IPS-15b (cell line): ENCODE measurements at regions not wholly inside any gene's neighbourhood (a gene's known extent, or its start where the extent isn't known, plus 50 kb on each side); places are given as distances from the start of the nearest gene placed in this dataset.
"Not testable (repeated sequence)": the region's sequence is repeated elsewhere in the genome, so short reads cannot be mapped to it uniquely, and the experiment has no call there.

Experiments used
- H3K27me3 ChIP-seq: one replicate; pipeline ENCODE4 v1.6.1; 2013; ENCODE audit warnings: low read length; ENCODE audit not compliant: control insufficient read depth, insufficient read depth
- H3K36me3 ChIP-seq: one replicate; pipeline ENCODE4 v1.6.1; 2013; ENCODE audit warnings: low read length; ENCODE audit not compliant: control insufficient read depth, insufficient read depth
- H3K4me1 ChIP-seq: one replicate; pipeline ENCODE4 v1.6.1; 2013; ENCODE audit warnings: mild to moderate bottlenecking, low read length; ENCODE audit not compliant: control insufficient read depth, insufficient read depth
- H3K4me3 ChIP-seq: one replicate; pipeline ENCODE4 v1.5.1; 2013; ENCODE audit warnings: low read depth, low read length
- H3K9ac ChIP-seq: one replicate; pipeline ENCODE4 v1.6.1; 2013; ENCODE audit warnings: low read depth, mild to moderate bottlenecking, low read length
- H3K9me3 ChIP-seq: one replicate; pipeline ENCODE4 v1.6.1; 2013; ENCODE audit warnings: mild to moderate bottlenecking, low read length; ENCODE audit not compliant: control insufficient read depth, insufficient read depth

- H3K4me1 ChIP-seq, H3K9me3 ChIP-seq, H3K27me3 ChIP-seq, H3K36me3 ChIP-seq, H3K4me3 ChIP-seq, H3K9ac ChIP-seq: not testable (repeated sequence)
Measured at GRCh38 chr2:31783446-31784091, 202.8 kb upstream of the SRD5A2 start.

GRCh38 chr2:31778153-31778552 lies 197.4 kb upstream of the SRD5A2 start:
- Histone ChIP-seq H3K36me3 (no peaks in the 10 kb centered on the region), H3K9me3 (no peaks in the 10 kb centered on the region), H3K27me3 (no peaks in the 10 kb centered on the region), H3K4me1 (no peaks in the 10 kb centered on the region), H3K4me3 (no peak overlapping the region), H3K9ac (no peak overlapping the region)

GRCh38 chr2:31770741-31771140 lies 190.0 kb upstream of the SRD5A2 start:
- no peaks in the 10 kb centered on the region for H3K27me3 ChIP-seq

GRCh38 chr2:31765078-31765945 lies 184.6 kb upstream of the SRD5A2 start:
- Histone ChIP-seq H3K27me3 (no peaks in the 10 kb centered on the region), H3K9me3 (no peaks in the 10 kb centered on the region)

More at GRCh38 chr2:31770741-31771140, 190.0 kb upstream of the SRD5A2 start:
- H3K36me3 ChIP-seq = no peaks in the 10 kb centered on the region
- H3K9me3 ChIP-seq = no peaks in the 10 kb centered on the region
- no peaks in the 10 kb centered on the region for H3K4me1 ChIP-seq
- no peak overlapping the region for H3K4me3 ChIP-seq
- no peak overlapping the region for H3K9ac ChIP-seq

GRCh38 chr2:31764169-31764568 lies 183.4 kb upstream of the SRD5A2 start:
- no peak overlapping the region for H3K9ac ChIP-seq
- H3K4me1 ChIP-seq = no peaks in the 10 kb centered on the region
- no peak overlapping the region for H3K4me3 ChIP-seq
- H3K36me3 ChIP-seq = no peaks in the 10 kb centered on the region
- no peaks in the 10 kb centered on the region for H3K9me3 ChIP-seq
- no peaks in the 10 kb centered on the region for H3K27me3 ChIP-seq

More at GRCh38 chr2:31765078-31765945, 184.6 kb upstream of the SRD5A2 start:
- Histone ChIP-seq H3K4me3 (no peak overlapping the region), H3K4me1 (no peaks in the 10 kb centered on the region), H3K36me3 (no peaks in the 10 kb centered on the region), H3K9ac (no peak overlapping the region)

- no peak overlapping the region for H3K9ac ChIP-seq
- no peak overlapping the region for H3K4me3 ChIP-seq
- no peaks in the 10 kb centered on the region for H3K9me3 ChIP-seq
- no peaks in the 10 kb centered on the region for H3K27me3 ChIP-seq
- H3K36me3 ChIP-seq = no peaks in the 10 kb centered on the region
- H3K4me1 ChIP-seq = no peaks in the 10 kb centered on the region
Measured at GRCh38 chr2:31762085-31762484, 181.3 kb upstream of the SRD5A2 start.

GRCh38 chr2:31757351-31757750 lies 176.6 kb upstream of the SRD5A2 start:
- not testable (repeated sequence) for H3K36me3 ChIP-seq, H3K9ac ChIP-seq, H3K27me3 ChIP-seq, H3K4me3 ChIP-seq, H3K4me1 ChIP-seq, H3K9me3 ChIP-seq

- not testable (repeated sequence) for H3K4me3 ChIP-seq, H3K27me3 ChIP-seq
Measured at GRCh38 chr2:31748746-31749145, 168.0 kb upstream of the SRD5A2 start.

GRCh38 chr2:31748041-31748440 lies 167.3 kb upstream of the SRD5A2 start:
- Histone ChIP-seq H3K9me3 (no peaks in the 10 kb centered on the region), H3K4me3 (no peak overlapping the region), H3K27me3 (no peaks in the 10 kb centered on the region), H3K4me1 (no peaks in the 10 kb centered on the region), H3K9ac (no peak overlapping the region), H3K36me3 (no peaks in the 10 kb centered on the region)

More at GRCh38 chr2:31748746-31749145, 168.0 kb upstream of the SRD5A2 start:
- not testable (repeated sequence) for H3K36me3 ChIP-seq, H3K9ac ChIP-seq, H3K4me1 ChIP-seq, H3K9me3 ChIP-seq

GRCh38 chr2:31739161-31739560 lies 158.4 kb upstream of the SRD5A2 start:
- Histone ChIP-seq H3K9me3 (no peaks in the 10 kb centered on the region), H3K27me3 (no peaks in the 10 kb centered on the region), H3K4me3 (no peak overlapping the region), H3K9ac (no peak overlapping the region), H3K36me3 (no peaks in the 10 kb centered on the region), H3K4me1 (no peaks in the 10 kb centered on the region)

GRCh38 chr2:31736695-31737454 lies 156.1 kb upstream of the SRD5A2 start:
- H3K9ac ChIP-seq = no peak overlapping the region
- no peak overlapping the region for H3K4me3 ChIP-seq
- no peaks in the 10 kb centered on the region for H3K27me3 ChIP-seq
- no peaks in the 10 kb centered on the region for H3K36me3 ChIP-seq
- H3K9me3 ChIP-seq = no peaks in the 10 kb centered on the region
- H3K4me1 ChIP-seq = no peaks in the 10 kb centered on the region
